ENCODE measurements at regions not wholly inside any gene's neighbourhood (a gene's known extent, or its start where the extent isn't known, plus 50 kb on each side); places are given as distances from the start of the nearest gene placed in this dataset.

GRCh38 chr6:14439419-14439818 is 321.8 kb downstream of the CD83 start:
- TF ChIP-seq CTCF (IDR thresholded peaks at IDR 0.05; ENCODE audit: poor library complexity) = no peak
- no peak for TF ChIP-seq EZH2 (IDR thresholded peaks at IDR 0.05; ENCODE audit: borderline replicate concordance)
